GM12878 (cell line): ENCODE measurements at regions not wholly inside any gene's neighbourhood (a gene's known extent, or its start where the extent isn't known, plus 50 kb on each side); places are given as distances from the start of the nearest gene placed in this dataset.

ENCODE experiments used
- ATAC-seq: fragments of 200-7000 bp; cut with Tn5 transposase; 3 replicates; pipeline ENCODE4 v1.9.1; 2020; ENCODE audit warnings: mild to moderate bottlenecking, moderate library complexity
- BruUV-seq: library from RNA; stranded (reverse); fragments of 400-500 nt; replicated peaks from 2 replicates; lab custom pipeline; 2021; lab: Mats Ljungman, UMichigan
- CTCF ChIA-PET: fragments of 300-600 bp; sonication (Branson Sonifier 250); formaldehyde crosslinking; extraction: SDS; loops from one replicate; lab custom pipeline; 2021; ENCODE audit warnings: inconsistent platforms; lab: Yijun Ruan, JAX
- POLR2A ChIA-PET: fragments of 350-600 bp; formaldehyde crosslinking; extraction: SDS; loops from one replicate; lab custom pipeline; 2021; ENCODE audit warnings: inconsistent platforms; lab: Charles Lee
- RAD21 ChIA-PET: fragments of 300-600 bp; sonication (Branson Sonifier 250); formaldehyde crosslinking; loops from one replicate; lab custom pipeline; 2023; ENCODE audit warnings: antibody characterized with exemption; ENCODE audit not compliant: unreplicated experiment; lab: Charles Lee
- SMC1A ChIA-PET: fragments of 300-600 bp; sonication (Branson Sonifier 250); formaldehyde crosslinking; loops from one replicate; lab custom pipeline; 2023; ENCODE audit not compliant: unreplicated experiment, uncharacterized antibody; lab: Charles Lee
- DNase-seq: peaks from one replicate; pipeline ENCODE4 v3.0.0-alpha.2; 2011; ENCODE audit warnings: low read depth, low spot score
- FAIRE-seq: peaks from 3 replicates; lab custom pipeline; 2011; peaks lifted over from hg19 to GRCh38; lab: Jason Lieb, UNC
- H2AFZ ChIP-seq: 2 replicates; pipeline ENCODE4 v1.6.0; 2011; ENCODE audit warnings: low read depth, low read length, control low read depth; ENCODE audit not compliant: control insufficient read depth
- H3K27ac ChIP-seq: 2 replicates; pipeline ENCODE4 v1.5.1; 2011; ENCODE audit warnings: control low read depth; ENCODE audit not compliant: control insufficient read depth, insufficient read depth
- H3K27me3 ChIP-seq, 2 experiments: replicated peaks in 1 of 2; 2 replicates each; pipeline versions ENCODE4 v1.6.0 to v1.6.1; 2011; ENCODE audit warnings: low read length in 1 of 2; ENCODE audit not compliant: control insufficient read depth in 2 of 2, insufficient read depth in 2 of 2
- H3K36me3 ChIP-seq, 2 experiments: 2 replicates each; pipeline ENCODE4 v1.5.1; 2011; ENCODE audit warnings: low read length in 1 of 2; ENCODE audit not compliant: control insufficient read depth in 2 of 2, insufficient read depth in 2 of 2
- H3K4me1 ChIP-seq: 2 replicates; pipeline ENCODE4 v1.6.1; 2011; ENCODE audit warnings: mild to moderate bottlenecking, low read length, moderate library complexity, mixed read lengths; ENCODE audit not compliant: control insufficient read depth, insufficient read depth
- H3K4me2 ChIP-seq: 2 replicates; pipeline ENCODE4 v1.6.0; 2011; ENCODE audit warnings: control low read depth; ENCODE audit not compliant: control insufficient read depth, insufficient read depth
- H3K4me3 ChIP-seq: fragments of 200-600 bp; sonication (generic); 2 replicates; pipeline ENCODE4 v1.5.1; 2016
- H3K79me2 ChIP-seq: 2 replicates; pipeline ENCODE4 v1.6.0; 2011; ENCODE audit warnings: low read length; ENCODE audit not compliant: control insufficient read depth, insufficient read depth
- H3K9ac ChIP-seq: 2 replicates; pipeline ENCODE4 v1.8.0; 2011; ENCODE audit warnings: low read length, control low read depth, mixed read lengths; ENCODE audit not compliant: control insufficient read depth, insufficient read depth
- H3K9me3 ChIP-seq: replicated peaks from 3 replicates; pipeline ENCODE4 v1.5.1; 2011; ENCODE audit warnings: mild to moderate bottlenecking, low read length; ENCODE audit not compliant: control insufficient read depth, insufficient read depth
- H4K20me1 ChIP-seq: 2 replicates; pipeline ENCODE4 v1.6.0; 2011; ENCODE audit not compliant: control insufficient read depth, insufficient read depth
- HCFC1 ChIP-seq: fragments of 150-350 bp; IDR thresholded peaks from 2 replicates; pipeline ENCODE4 v1.6.1; 2014; ENCODE audit warnings: low read length
- KLF5 ChIP-seq: fragments of 450-650 bp; IDR thresholded peaks from 2 replicates; pipeline ENCODE4 v1.6.1; 2014; ENCODE audit warnings: mild to moderate bottlenecking; ENCODE audit not compliant: partially characterized antibody
- NFYA ChIP-seq: IDR thresholded peaks from 2 replicates; pipeline ENCODE4 v1.6.1; 2011; ENCODE audit warnings: low read depth, mild to moderate bottlenecking, low read length, improper control_type of control experiment, borderline replicate concordance
- NR2C2 ChIP-seq: IDR thresholded peaks from 2 replicates; pipeline ENCODE4 v1.6.1; 2011; ENCODE audit warnings: borderline replicate concordance, low read depth; ENCODE audit not compliant: control insufficient read depth, insufficient read length
- NR2F1 ChIP-seq: fragments of 450-650 bp; conservative IDR thresholded peaks from 2 replicates; pipeline ENCODE4 v1.6.1; 2017; ENCODE audit warnings: mild to moderate bottlenecking
- RCOR1 ChIP-seq: conservative IDR thresholded peaks from 2 replicates; pipeline ENCODE4 v1.6.1; 2012; ENCODE audit warnings: low read depth, low read length, improper control_type of control experiment
- RFX5 ChIP-seq: IDR thresholded peaks from 2 replicates; pipeline ENCODE4 v1.6.1; 2011; ENCODE audit warnings: low read depth, low read length, improper control_type of control experiment
- RUNX3 ChIP-seq: IDR thresholded peaks from 2 replicates; pipeline ENCODE4 v1.6.1; 2012; ENCODE audit warnings: low read length, inconsistent platforms
- SRF ChIP-seq, 2 experiments: IDR thresholded peaks; 2 replicates each; pipeline ENCODE4 v1.6.1; 2011; ENCODE audit warnings: low read depth in 2 of 2, low read length in 2 of 2, mild to moderate bottlenecking in 1 of 2, moderate library complexity in 1 of 2
- TBL1XR1 ChIP-seq: IDR thresholded peaks from 2 replicates; pipeline ENCODE4 v1.6.1; 2012; ENCODE audit warnings: low read depth, low read length, improper control_type of control experiment
- ZSCAN29 ChIP-seq: fragments of 450-650 bp; IDR thresholded peaks from 2 replicates; pipeline ENCODE4 v1.6.1; 2017; ENCODE audit warnings: mild to moderate bottlenecking, moderate library complexity
- WGBS: methylation state at CpG from one replicate; pipeline ENCODE4 v1.1.6; 2016; ENCODE audit warnings: low lambda C conversion rate; ENCODE audit not compliant: insufficient replicate concordance, insufficient coverage; ENCODE audit errors: missing lambda C conversion rate; 5-methylcytosine and 5-hydroxymethylcytosine counted together
- in situ Hi-C: fragments of 300-500 bp; cut with MboI; formaldehyde crosslinking; loops from 9 replicates; pipeline ENCODE4 v1.14.3; 2018; ENCODE audit warnings: mixed read lengths
- intact Hi-C: fragments of 100-400 bp; cut with micrococcal nuclease; formaldehyde crosslinking; loops from one replicate; pipeline ENCODE4 v1.14.2; 2022; ENCODE audit not compliant: unreplicated experiment
- TF ChIP-seq, protein P1 (sequence below): fragments of 450-650 bp; conservative IDR thresholded peaks from 2 replicates; pipeline ENCODE4 v1.6.1; 2017; ENCODE audit warnings: mild to moderate bottlenecking, moderate library complexity
- TF ChIP-seq, protein P2 (sequence below): IDR thresholded peaks from 2 replicates; pipeline ENCODE4 v1.6.1; 2012; ENCODE audit warnings: low read length, inconsistent platforms
- TF ChIP-seq, protein P3 (sequence below): fragments of 450-650 bp; IDR thresholded peaks from 2 replicates; pipeline ENCODE4 v1.6.1; 2018; ENCODE audit warnings: borderline replicate concordance, mild to moderate bottlenecking; ENCODE audit not compliant: partially characterized antibody

DNA sequence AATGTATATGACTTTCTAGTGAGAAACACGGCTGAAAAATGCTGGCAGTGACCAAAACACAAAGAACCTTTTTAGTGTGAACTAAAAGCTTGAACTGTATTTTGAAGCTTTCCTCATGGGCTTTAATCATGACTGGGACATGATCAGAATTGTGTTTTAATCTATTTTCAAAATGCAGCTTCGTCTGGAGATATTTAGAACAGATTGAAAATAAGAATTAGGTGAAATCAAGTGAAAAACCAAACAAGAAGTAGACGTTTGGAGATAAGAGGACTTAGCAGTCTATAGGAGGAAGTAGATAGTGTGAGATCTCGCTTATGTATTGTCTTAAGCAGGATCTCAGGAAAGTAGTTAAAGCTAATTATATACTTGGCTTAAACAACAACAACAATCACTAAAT is 865.4 kb upstream of the MBL2 start:
- Histone ChIP-seq H3K4me3 (no peak overlapping the region), H3K27me3 (no peaks in the 10 kb centered on the region), H3K4me1 (no peaks in the 10 kb centered on the region), H3K9ac (no peak overlapping the region), H3K27ac (no peak overlapping the region), H4K20me1 (no peaks in the 10 kb centered on the region)
- POLR2A ChIA-PET: no interaction called here
- ATAC-seq: no peak
- TF ChIP-seq SRF (IDR thresholded peaks at IDR 0.05; ENCODE audit: low read depth in 2 of 2, low read length in 2 of 2): no peak
- TF ChIP-seq HCFC1: no peak
- TF ChIP-seq, protein P1, sequence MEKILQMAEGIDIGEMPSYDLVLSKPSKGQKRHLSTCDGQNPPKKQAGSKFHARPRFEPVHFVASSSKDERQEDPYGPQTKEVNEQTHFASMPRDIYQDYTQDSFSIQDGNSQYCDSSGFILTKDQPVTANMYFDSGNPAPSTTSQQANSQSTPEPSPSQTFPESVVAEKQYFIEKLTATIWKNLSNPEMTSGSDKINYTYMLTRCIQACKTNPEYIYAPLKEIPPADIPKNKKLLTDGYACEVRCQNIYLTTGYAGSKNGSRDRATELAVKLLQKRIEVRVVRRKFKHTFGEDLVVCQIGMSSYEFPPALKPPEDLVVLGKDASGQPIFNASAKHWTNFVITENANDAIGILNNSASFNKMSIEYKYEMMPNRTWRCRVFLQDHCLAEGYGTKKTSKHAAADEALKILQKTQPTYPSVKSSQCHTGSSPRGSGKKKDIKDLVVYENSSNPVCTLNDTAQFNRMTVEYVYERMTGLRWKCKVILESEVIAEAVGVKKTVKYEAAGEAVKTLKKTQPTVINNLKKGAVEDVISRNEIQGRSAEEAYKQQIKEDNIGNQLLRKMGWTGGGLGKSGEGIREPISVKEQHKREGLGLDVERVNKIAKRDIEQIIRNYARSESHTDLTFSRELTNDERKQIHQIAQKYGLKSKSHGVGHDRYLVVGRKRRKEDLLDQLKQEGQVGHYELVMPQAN: no peak
- TF ChIP-seq, all 136 proteins: peak for 0
- RAD21 ChIA-PET: no interaction called here
- Histone ChIP-seq H3K4me2 (no peak overlapping the region), H2AFZ (no peak overlapping the region), H3K9me3 (no peaks in the 10 kb centered on the region), H3K36me3 (no peaks in the 10 kb centered on the region), H3K79me2 (no peaks in the 10 kb centered on the region)
- WGBS: 11% methylated on average over 4 of the region's 4 CpGs
- CTCF ChIA-PET: interaction anchor here (0.8 kb wide), 1 partner anchor 37 kb away, joined by 4 read pairs; no protein-coding TSS in a partner anchor
- DNase-seq (no peak), FAIRE-seq (no peak)
- intact Hi-C loops: no loop called here
- no TSS peak for BruUV-seq
- SMC1A ChIA-PET: no interaction called here
- in situ Hi-C loops: no loop called here

DNA sequence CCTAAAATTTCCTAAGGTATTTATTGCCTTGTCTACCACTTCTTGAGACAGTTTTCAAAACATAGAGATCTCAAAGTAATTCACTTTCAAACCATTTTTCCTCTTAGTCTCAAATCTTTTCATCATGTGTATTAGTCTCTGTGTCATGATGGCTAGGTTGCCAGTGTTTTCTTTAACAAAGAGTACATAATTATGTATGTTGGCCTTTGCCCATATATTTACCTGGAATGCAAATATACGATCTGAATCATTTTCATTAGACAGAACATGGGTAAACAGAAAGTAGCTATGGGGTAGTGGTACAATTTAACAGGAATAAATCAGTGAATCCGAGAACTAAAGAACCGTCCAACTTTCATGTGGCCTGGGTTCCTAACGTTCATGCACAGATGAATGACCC is 852.1 kb upstream of the MBL2 start:
- H4K20me1 ChIP-seq: no peaks in the 10 kb centered on the region
- H3K4me3 ChIP-seq: no peak overlapping the region
- in situ Hi-C loops: no loop called here
- SMC1A ChIA-PET: no interaction called here
- no peak overlapping the region for H3K27ac ChIP-seq
- RAD21 ChIA-PET: no interaction called here
- H3K36me3 ChIP-seq: no peaks in the 10 kb centered on the region
- ATAC-seq (no peak), FAIRE-seq (no peak), DNase-seq (no peak)
- POLR2A ChIA-PET: no interaction called here
- BruUV-seq: no TSS peak
- H3K79me2 ChIP-seq: no peaks in the 10 kb centered on the region
- CTCF ChIA-PET: no interaction called here
- H3K4me1 ChIP-seq: no peaks in the 10 kb centered on the region
- intact Hi-C loops: no loop called here
- WGBS: 47% methylated on average over 4 of the region's 4 CpGs
- no peaks in the 10 kb centered on the region for H3K27me3 ChIP-seq
- no peak overlapping the region for H2AFZ ChIP-seq
- no peak overlapping the region for H3K9ac ChIP-seq
- H3K9me3 ChIP-seq: no peaks in the 10 kb centered on the region
- no peak overlapping the region for H3K4me2 ChIP-seq
- TF ChIP-seq, protein P2, sequence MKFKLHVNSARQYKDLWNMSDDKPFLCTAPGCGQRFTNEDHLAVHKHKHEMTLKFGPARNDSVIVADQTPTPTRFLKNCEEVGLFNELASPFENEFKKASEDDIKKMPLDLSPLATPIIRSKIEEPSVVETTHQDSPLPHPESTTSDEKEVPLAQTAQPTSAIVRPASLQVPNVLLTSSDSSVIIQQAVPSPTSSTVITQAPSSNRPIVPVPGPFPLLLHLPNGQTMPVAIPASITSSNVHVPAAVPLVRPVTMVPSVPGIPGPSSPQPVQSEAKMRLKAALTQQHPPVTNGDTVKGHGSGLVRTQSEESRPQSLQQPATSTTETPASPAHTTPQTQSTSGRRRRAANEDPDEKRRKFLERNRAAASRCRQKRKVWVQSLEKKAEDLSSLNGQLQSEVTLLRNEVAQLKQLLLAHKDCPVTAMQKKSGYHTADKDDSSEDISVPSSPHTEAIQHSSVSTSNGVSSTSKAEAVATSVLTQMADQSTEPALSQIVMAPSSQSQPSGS: no peak
- TF ChIP-seq NFYA: no peak
- TF ChIP-seq RFX5: no peak
- TF ChIP-seq RUNX3: no peak
- TF ChIP-seq, protein P3, sequence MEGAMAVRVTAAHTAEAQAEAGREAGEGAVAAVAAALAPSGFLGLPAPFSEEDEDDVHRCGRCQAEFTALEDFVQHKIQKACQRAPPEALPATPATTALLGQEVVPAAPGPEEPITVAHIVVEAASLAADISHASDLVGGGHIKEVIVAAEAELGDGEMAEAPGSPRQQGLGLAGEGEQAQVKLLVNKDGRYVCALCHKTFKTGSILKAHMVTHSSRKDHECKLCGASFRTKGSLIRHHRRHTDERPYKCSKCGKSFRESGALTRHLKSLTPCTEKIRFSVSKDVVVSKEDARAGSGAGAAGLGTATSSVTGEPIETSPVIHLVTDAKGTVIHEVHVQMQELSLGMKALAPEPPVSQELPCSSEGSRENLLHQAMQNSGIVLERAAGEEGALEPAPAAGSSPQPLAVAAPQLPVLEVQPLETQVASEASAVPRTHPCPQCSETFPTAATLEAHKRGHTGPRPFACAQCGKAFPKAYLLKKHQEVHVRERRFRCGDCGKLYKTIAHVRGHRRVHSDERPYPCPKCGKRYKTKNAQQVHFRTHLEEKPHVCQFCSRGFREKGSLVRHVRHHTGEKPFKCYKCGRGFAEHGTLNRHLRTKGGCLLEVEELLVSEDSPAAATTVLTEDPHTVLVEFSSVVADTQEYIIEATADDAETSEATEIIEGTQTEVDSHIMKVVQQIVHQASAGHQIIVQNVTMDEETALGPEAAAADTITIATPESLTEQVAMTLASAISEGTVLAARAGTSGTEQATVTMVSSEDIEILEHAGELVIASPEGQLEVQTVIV: no peak
- TF ChIP-seq NR2C2: no peak
- no peak for TF ChIP-seq ZSCAN29
- TF ChIP-seq NR2F1: no peak
- no peak for TF ChIP-seq KLF5
- no peak for TF ChIP-seq TBL1XR1
- TF ChIP-seq RCOR1: no peak
